DMS 273 (cell line): ENCODE measurements at regions not wholly inside any gene's neighbourhood (a gene's known extent, or its start where the extent isn't known, plus 50 kb on each side); places are given as distances from the start of the nearest gene placed in this dataset.
A peak's percentile ranks its signal among the peaks of the same experiment; 100 is the strongest.
"Not testable (repeated sequence)": the region's sequence is repeated elsewhere in the genome, so short reads cannot be mapped to it uniquely, and the experiment has no call there.

ENCODE experiments used
- DNase-seq: peaks from one replicate; lab custom pipeline; 2025; ENCODE audit not compliant: unreplicated experiment; lab: John Stamatoyannopoulos, UW

- DNase-seq = no peak
Measured at GRCh38 chr10:63836666-63837442, 315.7 kb downstream of the REEP3 start.

- no peak for DNase-seq
Measured at GRCh38 chr10:63841761-63842160, 320.6 kb downstream of the REEP3 start.

DNA sequence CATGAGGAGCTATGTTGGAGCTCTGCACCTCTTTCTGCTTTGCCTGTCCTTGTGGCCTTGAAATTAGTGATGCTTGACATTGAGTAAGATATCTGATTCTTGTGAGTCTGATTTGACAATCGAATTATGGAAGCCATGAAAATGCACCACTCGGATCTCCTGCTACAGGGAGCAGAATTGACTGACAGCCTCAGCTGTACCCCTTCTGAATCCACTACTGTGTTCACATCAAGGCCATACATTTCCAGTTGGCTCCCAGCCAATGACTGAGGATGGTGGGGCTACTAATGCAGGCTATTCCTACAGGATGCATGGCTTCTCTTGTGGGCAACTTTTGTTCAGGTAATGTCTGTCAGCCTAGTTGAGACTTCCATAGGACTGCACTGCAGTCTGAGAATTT is 321.9 kb downstream of the REEP3 start:
- DNase-seq = no peak

- not testable (repeated sequence) for DNase-seq
Measured at GRCh38 chr10:63848871-63849270, 327.7 kb downstream of the REEP3 start.

- no peak for DNase-seq
Measured at GRCh38 chr10:63862860-63863259, 341.7 kb downstream of the REEP3 start.

DNA sequence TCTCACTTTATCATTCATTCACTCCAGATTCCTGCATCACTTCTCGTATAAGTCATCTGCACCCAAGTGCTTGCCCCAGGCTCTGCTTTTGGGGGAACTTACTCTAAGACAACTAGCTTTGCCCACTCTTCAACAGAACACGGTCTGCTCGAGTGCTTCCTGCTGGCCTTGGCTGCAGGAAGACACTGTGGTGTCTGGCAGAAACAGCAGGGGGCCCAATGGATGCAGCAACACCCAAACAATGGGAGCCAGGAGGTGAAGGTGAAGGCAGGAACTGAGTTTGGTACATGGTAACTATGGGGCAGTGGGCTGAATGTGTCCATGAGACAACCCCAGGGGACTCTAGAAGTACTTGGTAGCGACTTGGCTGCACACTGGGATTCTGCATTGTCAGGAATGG is 344.0 kb downstream of the REEP3 start:
- no peak for DNase-seq

GRCh38 chr10:63866075-63866746 is 345.0 kb downstream of the REEP3 start:
- DNase-seq = peak; percentile 76

GRCh38 chr10:63866747-63867140 is 345.5 kb downstream of the REEP3 start:
- DNase-seq = peak; percentile 50

GRCh38 chr10:63878428-63878827 is 357.2 kb downstream of the REEP3 start:
- no peak for DNase-seq

DNA sequence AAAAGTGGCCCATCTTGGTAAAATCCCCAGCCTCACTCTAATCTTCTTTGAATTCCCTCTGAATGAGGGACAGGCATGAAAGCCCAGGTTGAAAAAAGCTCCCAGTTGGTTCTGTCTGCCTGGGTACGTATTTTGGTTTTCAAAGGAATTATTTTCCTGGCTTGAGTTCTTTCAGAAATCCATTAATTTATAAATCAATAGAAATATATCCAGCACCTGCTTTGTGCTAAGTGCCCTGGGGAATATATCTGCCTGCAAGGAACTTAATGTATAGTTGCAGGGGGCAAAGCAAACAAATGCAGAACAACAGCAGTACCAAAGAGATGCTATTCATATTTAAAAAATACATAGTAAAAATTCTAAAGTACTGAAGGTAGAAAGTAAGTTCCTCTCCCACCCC is 362.7 kb downstream of the REEP3 start:
- DNase-seq = no peak

DNA sequence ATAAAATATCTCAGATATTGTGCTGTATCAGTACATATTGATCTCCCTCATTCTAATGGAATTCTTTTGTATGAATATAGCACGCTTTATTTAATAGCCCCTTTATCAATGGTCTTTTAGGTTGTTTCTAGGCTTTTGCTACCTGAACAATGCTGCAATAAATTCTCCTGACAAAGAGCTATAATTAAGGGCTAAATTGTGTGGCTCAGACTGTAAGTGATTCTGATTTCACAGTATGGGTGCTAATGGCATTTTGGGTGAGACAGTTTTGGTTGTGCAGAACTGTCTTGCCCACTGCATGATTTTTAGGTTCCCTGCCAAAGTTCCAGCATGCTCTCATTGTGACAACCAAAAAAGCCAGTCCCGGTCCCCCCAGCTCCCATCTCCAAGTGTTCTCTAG is 363.2 kb downstream of the REEP3 start:
- DNase-seq = no peak

DNA sequence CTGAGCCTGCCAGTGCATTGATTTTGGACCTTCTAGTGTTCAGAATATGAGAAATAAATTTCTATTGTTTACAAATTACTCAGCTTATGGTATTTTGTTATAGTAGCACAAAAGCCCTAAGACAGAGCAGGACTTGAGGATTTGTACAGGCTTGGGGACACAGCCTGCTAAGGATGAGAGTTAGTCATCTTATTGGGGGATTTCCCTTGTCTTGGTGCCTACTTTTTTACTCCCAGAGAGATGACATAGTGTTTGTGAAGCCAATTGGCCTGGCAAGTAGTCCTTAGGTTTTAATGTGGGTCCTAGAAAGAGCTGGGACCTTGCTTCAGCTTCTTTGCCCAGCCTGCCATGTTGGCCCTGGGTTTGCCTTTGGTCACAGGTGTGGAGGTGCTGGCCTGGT is 364.0 kb downstream of the REEP3 start:
- DNase-seq = no peak

DNA sequence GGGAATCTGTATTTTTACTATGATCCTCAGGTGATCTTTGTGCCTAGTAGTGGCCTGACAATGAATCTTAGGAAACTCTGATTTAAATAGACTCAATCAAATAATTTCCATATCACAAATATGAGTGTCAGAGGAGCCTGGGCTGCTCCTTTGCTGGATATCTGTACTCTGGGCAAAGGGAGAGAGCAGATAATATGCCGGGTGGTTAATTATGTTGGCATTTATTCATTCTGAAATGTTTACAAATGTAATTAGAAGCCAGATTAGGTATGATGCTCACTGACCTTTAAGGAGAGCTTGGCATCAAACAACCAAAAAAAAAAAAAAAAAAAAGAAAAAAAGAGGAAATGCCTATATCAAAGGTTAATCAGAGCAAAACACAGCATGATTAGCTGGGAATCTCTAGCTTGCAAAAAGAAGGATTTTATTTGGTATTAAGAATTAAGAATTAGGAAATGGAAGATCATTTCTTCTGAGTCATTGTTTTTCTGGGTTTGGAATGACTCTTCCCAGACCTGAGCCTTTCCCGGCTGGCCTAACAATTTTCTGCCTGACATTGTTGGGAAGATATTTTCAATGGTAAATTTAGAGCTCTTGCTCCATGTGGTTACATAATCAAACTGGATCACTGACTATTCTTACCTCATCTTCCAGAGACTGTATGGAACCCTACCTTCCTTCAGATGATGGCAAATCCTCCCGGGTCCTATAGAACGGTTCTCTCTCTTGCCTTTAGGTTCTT is 365.3 kb downstream of the REEP3 start:
- no peak for DNase-seq

GRCh38 chr10:63887023-63887589 is 365.9 kb downstream of the REEP3 start:
- no peak for DNase-seq

GRCh38 chr10:63887600-63888370 is 366.6 kb downstream of the REEP3 start:
- no peak for DNase-seq

DNA sequence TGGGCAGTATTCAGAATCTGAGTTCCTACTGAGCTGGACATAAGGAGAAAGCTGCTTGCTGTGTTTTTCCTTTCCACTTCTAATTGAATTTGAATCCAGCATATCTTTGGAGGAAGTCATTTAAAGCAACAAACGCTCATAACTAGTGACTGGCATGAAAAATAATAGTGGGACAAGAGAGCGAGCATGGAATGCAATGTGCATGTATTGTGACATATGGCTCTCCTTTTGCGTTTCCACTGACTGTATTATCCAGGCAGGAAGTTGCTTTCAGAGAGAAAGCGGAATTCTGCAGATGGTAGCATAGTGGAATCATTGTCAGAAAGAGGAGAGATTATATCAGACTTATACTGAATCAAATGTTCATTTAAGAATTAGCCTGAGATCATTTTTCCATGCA is 368.6 kb downstream of the REEP3 start:
- DNase-seq = no peak

GRCh38 chr10:63896992-63897391 is 375.8 kb downstream of the REEP3 start:
- no peak for DNase-seq

DNA sequence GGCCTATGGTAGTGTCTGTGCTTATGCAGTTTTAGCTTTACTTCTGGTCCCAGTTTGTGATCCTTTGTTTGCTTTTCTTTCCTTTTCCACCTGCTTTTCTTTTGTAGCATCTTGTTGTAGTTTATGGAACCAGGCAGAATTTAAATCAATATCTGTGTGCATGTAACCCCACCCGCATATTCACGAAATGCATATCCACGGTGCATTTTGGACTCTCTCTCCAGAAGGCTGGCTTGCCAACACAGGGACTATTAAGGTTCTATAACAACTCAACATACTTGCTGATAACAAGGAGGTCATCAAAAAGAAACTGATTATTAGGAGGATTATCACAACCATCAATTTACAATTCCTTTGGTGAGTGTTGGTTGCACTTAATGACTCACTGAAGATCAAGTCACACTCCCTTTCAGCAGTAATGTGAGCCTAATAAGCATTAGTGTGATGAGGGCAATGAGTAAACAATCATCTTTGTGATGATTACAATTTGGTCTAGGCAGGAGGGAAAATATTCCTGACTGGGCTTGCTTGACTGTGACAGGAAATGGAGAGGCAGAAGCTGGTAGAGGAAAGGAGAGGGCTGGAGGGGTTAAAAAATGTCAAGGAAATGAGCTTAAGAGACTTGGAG is 378.6 kb downstream of the REEP3 start:
- DNase-seq = no peak

- peak; percentile 9 for DNase-seq
Measured at GRCh38 chr10:63901228-63901627, 380.0 kb downstream of the REEP3 start.

GRCh38 chr10:63901881-63902280 is 380.7 kb downstream of the REEP3 start:
- DNase-seq = no peak
